ENCODE measurements at regions not wholly inside any gene's neighbourhood (a gene's known extent, or its start where the extent isn't known, plus 50 kb on each side); places are given as distances from the start of the nearest gene placed in this dataset.

DNA sequence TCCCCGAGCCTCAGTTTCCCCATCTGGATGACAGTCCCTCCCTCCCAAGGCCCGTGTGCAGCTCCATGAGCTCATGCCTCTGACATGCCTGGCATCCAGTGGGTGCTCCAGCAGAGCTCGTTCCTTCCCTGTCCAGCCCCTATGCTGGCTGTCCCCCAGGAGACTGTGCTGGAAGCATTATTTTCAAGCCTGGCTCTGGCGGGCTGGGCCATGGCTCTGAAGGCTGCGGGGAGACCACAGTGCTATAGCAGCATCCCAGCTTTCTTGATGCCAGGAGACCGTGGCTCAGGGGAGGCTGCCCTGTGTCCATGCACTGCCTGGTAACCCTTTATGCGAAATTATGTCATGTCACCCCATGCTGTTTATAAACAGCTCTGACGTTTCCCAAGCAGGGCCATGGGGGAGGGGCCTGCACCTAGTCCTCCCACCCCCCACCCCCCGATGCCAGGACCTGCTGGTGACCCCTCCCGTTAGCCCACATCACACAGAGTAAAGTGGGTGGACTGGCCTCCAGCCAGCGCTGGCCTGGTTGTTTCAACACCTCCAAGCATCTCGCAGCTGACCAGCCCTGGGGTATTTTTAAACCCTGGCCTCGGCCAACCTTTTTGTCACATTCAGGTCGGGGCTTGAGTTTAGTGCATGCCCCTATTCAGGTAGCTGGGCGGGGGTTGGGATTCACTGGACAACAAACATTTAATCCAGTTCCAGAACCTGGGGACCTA lies 105.9 kb upstream of the ZNF716 start:
- CTCF ChIA-PET = no interaction called here
- Histone ChIP-seq H3K27me3 (ENCODE audit: insufficient read depth) (no peaks in the 10 kb centered on the region), H3K27ac (ENCODE audit: low read depth in 2 of 2, low read length in 1 of 2) (no peak overlapping the region), H3F3A (replicated peaks; ENCODE audit: insufficient read depth) (no peaks in the 10 kb centered on the region), H3K9me2 (no peaks in the 10 kb centered on the region), H3K9ac (no peak overlapping the region), H3K9me3 (no peaks in the 10 kb centered on the region), H2AFZ (ENCODE audit: low read depth) (no peak overlapping the region), H3K36me3 (replicated peaks in 1 of 2; ENCODE audit: control insufficient read depth in 1 of 2, insufficient read depth in 2 of 2, low read length in 1 of 2) (no peaks in the 10 kb centered on the region), H4K20me1 (ENCODE audit: insufficient read depth) (no peaks in the 10 kb centered on the region), H3K4me2 (no peak overlapping the region), H3K4me3 (ENCODE audit: low read depth in 2 of 2, low read length in 1 of 2) (no peak overlapping the region), H3K4me1 (ENCODE audit: control insufficient read depth in 1 of 2, insufficient read depth in 2 of 2, low read depth in 1 of 2, low read length in 1 of 2) (no peaks in the 10 kb centered on the region), H3K79me2 (ENCODE audit: insufficient read depth) (no peaks in the 10 kb centered on the region)
- DNase-seq = no peak
- 3% methylated on average over 15 of the region's 15 CpGs for WGBS (ENCODE audit: low lambda C conversion rate)
- TF ChIP-seq GABPA (IDR thresholded peaks at IDR 0.05; ENCODE audit: low read depth) (no peak), RFX5 (IDR thresholded peaks at IDR 0.05; ENCODE audit: low read length) (no peak), NRF1 (IDR thresholded peaks at IDR 0.05; ENCODE audit: low read depth, low read length) (no peak), JUND (IDR thresholded peaks at IDR 0.05) (no peak)
- TF ChIP-seq, protein P1, sequence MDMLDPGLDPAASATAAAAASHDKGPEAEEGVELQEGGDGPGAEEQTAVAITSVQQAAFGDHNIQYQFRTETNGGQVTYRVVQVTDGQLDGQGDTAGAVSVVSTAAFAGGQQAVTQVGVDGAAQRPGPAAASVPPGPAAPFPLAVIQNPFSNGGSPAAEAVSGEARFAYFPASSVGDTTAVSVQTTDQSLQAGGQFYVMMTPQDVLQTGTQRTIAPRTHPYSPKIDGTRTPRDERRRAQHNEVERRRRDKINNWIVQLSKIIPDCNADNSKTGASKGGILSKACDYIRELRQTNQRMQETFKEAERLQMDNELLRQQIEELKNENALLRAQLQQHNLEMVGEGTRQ (IDR thresholded peaks at IDR 0.05; ENCODE audit: borderline replicate concordance, low read depth, low read length) = no peak
- TF ChIP-seq, protein P2, sequence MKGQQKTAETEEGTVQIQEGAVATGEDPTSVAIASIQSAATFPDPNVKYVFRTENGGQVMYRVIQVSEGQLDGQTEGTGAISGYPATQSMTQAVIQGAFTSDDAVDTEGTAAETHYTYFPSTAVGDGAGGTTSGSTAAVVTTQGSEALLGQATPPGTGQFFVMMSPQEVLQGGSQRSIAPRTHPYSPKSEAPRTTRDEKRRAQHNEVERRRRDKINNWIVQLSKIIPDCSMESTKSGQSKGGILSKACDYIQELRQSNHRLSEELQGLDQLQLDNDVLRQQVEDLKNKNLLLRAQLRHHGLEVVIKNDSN (IDR thresholded peaks at IDR 0.05; ENCODE audit: borderline replicate concordance, low read depth) = no peak
- POLR2A ChIA-PET = no interaction called here

DNA sequence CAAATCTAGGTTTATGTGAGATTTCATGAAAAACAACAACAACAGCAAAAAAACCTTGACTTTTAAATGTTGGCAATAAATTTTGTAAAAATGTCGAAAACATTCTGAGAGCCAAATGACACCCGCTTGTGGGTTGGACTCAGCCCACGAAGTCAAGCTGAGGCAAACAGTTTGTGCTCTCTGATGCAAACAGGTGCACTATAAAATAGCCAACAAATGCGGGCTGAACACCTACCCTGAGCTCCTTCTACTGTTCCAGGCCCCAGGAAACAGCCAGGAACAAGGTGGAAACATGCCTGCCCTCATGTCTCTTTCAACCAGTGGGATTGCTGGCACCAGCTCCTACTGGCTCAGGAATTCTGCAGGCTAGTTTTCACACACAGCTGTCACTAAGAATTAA lies 105.0 kb upstream of the ZNF716 start:
- Histone ChIP-seq H3K9ac (no peak overlapping the region), H4K20me1 (ENCODE audit: insufficient read depth) (no peaks in the 10 kb centered on the region), H3K27ac (ENCODE audit: low read depth in 2 of 2, low read length in 1 of 2) (no peak overlapping the region), H3K4me3 (ENCODE audit: low read depth in 2 of 2, low read length in 1 of 2) (no peak overlapping the region), H3K4me2 (no peak overlapping the region), H3K27me3 (ENCODE audit: insufficient read depth) (no peaks in the 10 kb centered on the region), H3K36me3 (replicated peaks in 1 of 2; ENCODE audit: control insufficient read depth in 1 of 2, insufficient read depth in 2 of 2, low read length in 1 of 2) (no peaks in the 10 kb centered on the region), H2AFZ (ENCODE audit: low read depth) (no peak overlapping the region), H3F3A (replicated peaks; ENCODE audit: insufficient read depth) (no peaks in the 10 kb centered on the region), H3K9me3 (no peaks in the 10 kb centered on the region), H3K9me2 (no peaks in the 10 kb centered on the region), H3K4me1 (ENCODE audit: control insufficient read depth in 1 of 2, insufficient read depth in 2 of 2, low read depth in 1 of 2, low read length in 1 of 2) (no peaks in the 10 kb centered on the region), H3K79me2 (ENCODE audit: insufficient read depth) (no peaks in the 10 kb centered on the region)
- ChIA-PET CTCF (no interaction called here), POLR2A (no interaction called here)
- DNase-seq = no peak
- WGBS (ENCODE audit: low lambda C conversion rate) = 5% methylated on average over 4 of the region's 4 CpGs
- TF ChIP-seq GATA2 (CRISPR knock-in tag; IDR thresholded peaks at IDR 0.05) (no peak), MXI1 (IDR thresholded peaks at IDR 0.05; ENCODE audit: low read depth, low read length) (no peak), NRF1 (IDR thresholded peaks at IDR 0.05; ENCODE audit: low read depth, low read length) (no peak), RFX5 (IDR thresholded peaks at IDR 0.05; ENCODE audit: low read length) (no peak), CHD2 (IDR thresholded peaks at IDR 0.05; ENCODE audit: low read length, partially characterized antibody) (no peak), TAF1 (IDR thresholded peaks at IDR 0.05; ENCODE audit: borderline replicate concordance, low read depth, low read length) (no peak), RAD21 (IDR thresholded peaks at IDR 0.05; ENCODE audit: low read length) (no peak), POLR2AphosphoS5 (IDR thresholded peaks at IDR 0.05; ENCODE audit: low read depth, low read length) (no peak), SIN3A (IDR thresholded peaks at IDR 0.05; ENCODE audit: borderline replicate concordance, low read depth, low read length) (no peak), EP300 (IDR thresholded peaks at IDR 0.05; ENCODE audit: borderline replicate concordance in 1 of 2, low read depth in 1 of 2, low read length in 1 of 2) (no peak), SMC3 (IDR thresholded peaks at IDR 0.05; ENCODE audit: low read depth, low read length) (no peak)
- TF ChIP-seq, protein P3, sequence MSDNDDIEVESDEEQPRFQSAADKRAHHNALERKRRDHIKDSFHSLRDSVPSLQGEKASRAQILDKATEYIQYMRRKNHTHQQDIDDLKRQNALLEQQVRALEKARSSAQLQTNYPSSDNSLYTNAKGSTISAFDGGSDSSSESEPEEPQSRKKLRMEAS (IDR thresholded peaks at IDR 0.05; ENCODE audit: low read depth) = no peak
- TF ChIP-seq, protein P4, sequence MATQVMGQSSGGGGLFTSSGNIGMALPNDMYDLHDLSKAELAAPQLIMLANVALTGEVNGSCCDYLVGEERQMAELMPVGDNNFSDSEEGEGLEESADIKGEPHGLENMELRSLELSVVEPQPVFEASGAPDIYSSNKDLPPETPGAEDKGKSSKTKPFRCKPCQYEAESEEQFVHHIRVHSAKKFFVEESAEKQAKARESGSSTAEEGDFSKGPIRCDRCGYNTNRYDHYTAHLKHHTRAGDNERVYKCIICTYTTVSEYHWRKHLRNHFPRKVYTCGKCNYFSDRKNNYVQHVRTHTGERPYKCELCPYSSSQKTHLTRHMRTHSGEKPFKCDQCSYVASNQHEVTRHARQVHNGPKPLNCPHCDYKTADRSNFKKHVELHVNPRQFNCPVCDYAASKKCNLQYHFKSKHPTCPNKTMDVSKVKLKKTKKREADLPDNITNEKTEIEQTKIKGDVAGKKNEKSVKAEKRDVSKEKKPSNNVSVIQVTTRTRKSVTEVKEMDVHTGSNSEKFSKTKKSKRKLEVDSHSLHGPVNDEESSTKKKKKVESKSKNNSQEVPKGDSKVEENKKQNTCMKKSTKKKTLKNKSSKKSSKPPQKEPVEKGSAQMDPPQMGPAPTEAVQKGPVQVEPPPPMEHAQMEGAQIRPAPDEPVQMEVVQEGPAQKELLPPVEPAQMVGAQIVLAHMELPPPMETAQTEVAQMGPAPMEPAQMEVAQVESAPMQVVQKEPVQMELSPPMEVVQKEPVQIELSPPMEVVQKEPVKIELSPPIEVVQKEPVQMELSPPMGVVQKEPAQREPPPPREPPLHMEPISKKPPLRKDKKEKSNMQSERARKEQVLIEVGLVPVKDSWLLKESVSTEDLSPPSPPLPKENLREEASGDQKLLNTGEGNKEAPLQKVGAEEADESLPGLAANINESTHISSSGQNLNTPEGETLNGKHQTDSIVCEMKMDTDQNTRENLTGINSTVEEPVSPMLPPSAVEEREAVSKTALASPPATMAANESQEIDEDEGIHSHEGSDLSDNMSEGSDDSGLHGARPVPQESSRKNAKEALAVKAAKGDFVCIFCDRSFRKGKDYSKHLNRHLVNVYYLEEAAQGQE (IDR thresholded peaks at IDR 0.05; ENCODE audit: low read depth, low read length) = no peak
- TF ChIP-seq, protein P1 (IDR thresholded peaks at IDR 0.05; ENCODE audit: borderline replicate concordance, low read depth, low read length) = no peak
- TF ChIP-seq, protein P5, sequence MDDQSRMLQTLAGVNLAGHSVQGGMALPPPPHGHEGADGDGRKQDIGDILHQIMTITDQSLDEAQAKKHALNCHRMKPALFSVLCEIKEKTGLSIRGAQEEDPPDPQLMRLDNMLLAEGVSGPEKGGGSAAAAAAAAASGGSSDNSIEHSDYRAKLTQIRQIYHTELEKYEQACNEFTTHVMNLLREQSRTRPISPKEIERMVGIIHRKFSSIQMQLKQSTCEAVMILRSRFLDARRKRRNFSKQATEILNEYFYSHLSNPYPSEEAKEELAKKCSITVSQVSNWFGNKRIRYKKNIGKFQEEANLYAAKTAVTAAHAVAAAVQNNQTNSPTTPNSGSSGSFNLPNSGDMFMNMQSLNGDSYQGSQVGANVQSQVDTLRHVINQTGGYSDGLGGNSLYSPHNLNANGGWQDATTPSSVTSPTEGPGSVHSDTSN (IDR thresholded peaks at IDR 0.05) = no peak
- TF ChIP-seq, protein P2 (IDR thresholded peaks at IDR 0.05; ENCODE audit: borderline replicate concordance, low read depth) = no peak
